ENCODE measurements at regions not wholly inside any gene's neighbourhood (a gene's known extent, or its start where the extent isn't known, plus 50 kb on each side); places are given as distances from the start of the nearest gene placed in this dataset.

DNA sequence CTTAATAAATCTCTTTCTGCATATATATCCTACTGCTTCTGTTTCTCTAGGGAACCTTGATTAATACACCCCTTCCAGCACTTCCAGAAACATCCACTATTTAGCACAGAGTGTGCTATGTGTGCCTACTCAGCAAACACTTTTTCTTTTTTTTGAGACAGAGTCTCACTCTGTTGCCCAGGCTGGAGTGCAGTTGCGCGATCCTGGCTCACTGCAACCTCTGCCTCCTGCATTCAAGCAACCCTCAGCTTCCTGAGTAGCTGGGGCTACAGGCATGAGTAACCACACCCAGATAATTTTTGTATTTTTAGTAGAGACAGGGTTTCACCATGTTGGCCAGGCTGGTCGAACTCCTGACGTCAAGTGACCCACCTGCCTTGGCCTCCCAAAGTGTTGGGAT is 266.9 kb upstream of the DIAPH2 start:
- TF ChIP-seq, protein P1, sequence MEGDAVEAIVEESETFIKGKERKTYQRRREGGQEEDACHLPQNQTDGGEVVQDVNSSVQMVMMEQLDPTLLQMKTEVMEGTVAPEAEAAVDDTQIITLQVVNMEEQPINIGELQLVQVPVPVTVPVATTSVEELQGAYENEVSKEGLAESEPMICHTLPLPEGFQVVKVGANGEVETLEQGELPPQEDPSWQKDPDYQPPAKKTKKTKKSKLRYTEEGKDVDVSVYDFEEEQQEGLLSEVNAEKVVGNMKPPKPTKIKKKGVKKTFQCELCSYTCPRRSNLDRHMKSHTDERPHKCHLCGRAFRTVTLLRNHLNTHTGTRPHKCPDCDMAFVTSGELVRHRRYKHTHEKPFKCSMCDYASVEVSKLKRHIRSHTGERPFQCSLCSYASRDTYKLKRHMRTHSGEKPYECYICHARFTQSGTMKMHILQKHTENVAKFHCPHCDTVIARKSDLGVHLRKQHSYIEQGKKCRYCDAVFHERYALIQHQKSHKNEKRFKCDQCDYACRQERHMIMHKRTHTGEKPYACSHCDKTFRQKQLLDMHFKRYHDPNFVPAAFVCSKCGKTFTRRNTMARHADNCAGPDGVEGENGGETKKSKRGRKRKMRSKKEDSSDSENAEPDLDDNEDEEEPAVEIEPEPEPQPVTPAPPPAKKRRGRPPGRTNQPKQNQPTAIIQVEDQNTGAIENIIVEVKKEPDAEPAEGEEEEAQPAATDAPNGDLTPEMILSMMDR (IDR thresholded peaks at IDR 0.05) = no peak
- no peak for TF ChIP-seq POLR2A (IDR thresholded peaks at IDR 0.05)
- Histone ChIP-seq H3K4me3 (no peak overlapping the region), H3K36me3 (ENCODE audit: low read depth, missing control alignments) (no peaks in the 10 kb centered on the region), H3K27ac (no peak overlapping the region), H3K9me3 (no peaks in the 10 kb centered on the region), H3K27me3 (no peaks in the 10 kb centered on the region), H3K4me1 (no peaks in the 10 kb centered on the region)
- intact Hi-C loops (cut with DNase I; ENCODE audit: low total_unique reads) = no loop called here
- DNase-seq = no peak
- 95 to 96% methylated on average over 2 to 4 of the region's 4 CpGs for WGBS, 2 donors

DNA sequence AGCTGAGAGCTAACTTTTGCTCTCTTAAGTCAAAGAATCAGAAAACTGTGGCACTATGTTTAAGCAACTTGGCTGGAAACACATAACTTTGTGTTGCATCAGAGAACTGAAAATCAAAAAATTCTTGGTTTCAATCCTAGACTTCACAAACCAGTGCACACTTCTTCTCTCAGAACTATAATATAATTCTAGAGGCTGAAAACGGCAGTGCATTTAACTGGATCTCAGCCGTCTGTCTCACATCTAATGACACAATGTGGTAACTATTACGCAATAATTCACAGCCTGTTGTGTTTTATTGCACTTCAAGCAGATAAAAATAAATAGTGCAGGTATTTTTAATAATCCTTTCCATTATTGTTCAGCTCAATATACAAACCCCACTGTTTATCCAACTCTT is 260.6 kb upstream of the DIAPH2 start:
- H3K36me3 ChIP-seq (ENCODE audit: low read depth, missing control alignments) = no peaks in the 10 kb centered on the region
- H3K4me1 ChIP-seq = no peaks in the 10 kb centered on the region
- no peak for DNase-seq
- intact Hi-C loops (cut with DNase I; ENCODE audit: low total_unique reads) = no loop called here
- H3K27me3 ChIP-seq = no peaks in the 10 kb centered on the region
- H3K4me3 ChIP-seq = no peak overlapping the region
- no peak overlapping the region for H3K27ac ChIP-seq
- 91 to 93% methylated on average over 3 of the region's 3 CpGs for WGBS, 2 donors
- TF ChIP-seq POLR2A (IDR thresholded peaks at IDR 0.05) = no peak
- TF ChIP-seq, protein P1 (IDR thresholded peaks at IDR 0.05) = no peak
- no peaks in the 10 kb centered on the region for H3K9me3 ChIP-seq

DNA sequence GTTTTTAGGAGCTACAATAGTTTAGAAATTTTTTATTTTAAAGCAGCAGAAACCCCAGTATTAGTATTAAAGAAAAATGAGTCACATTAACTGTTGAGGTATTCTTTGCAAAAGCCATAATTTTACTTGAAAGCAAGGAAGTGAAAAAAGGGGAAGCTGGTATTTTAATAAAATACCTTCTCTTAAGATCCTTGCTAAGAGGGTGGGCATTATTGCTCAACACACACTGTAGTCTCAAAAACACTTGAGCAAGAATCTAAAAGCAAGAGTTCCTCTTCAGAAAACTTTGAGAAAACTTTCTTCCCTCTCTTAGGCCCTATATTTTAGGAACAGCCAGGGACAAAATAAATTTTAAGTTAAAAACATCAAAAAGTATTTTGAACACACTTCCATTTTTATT is 259.4 kb upstream of the DIAPH2 start:
- Histone ChIP-seq H3K36me3 (ENCODE audit: low read depth, missing control alignments) (no peaks in the 10 kb centered on the region), H3K4me3 (no peak overlapping the region), H3K27me3 (no peaks in the 10 kb centered on the region), H3K9me3 (no peaks in the 10 kb centered on the region), H3K4me1 (no peaks in the 10 kb centered on the region), H3K27ac (no peak overlapping the region)
- intact Hi-C loops (cut with DNase I; ENCODE audit: low total_unique reads) = no loop called here
- DNase-seq = no peak
- TF ChIP-seq, protein P1 (IDR thresholded peaks at IDR 0.05) = no peak
- no peak for TF ChIP-seq POLR2A (IDR thresholded peaks at IDR 0.05)

GRCh38 chrX:96430756-96431455 is 253.7 kb upstream of the DIAPH2 start:
- H3K9me3 ChIP-seq = no peaks in the 10 kb centered on the region
- H3K27ac ChIP-seq = peak overlapping the region in 1 of 2 donors; percentile 45
- H3K4me3 ChIP-seq = no peak overlapping the region
- no peaks in the 10 kb centered on the region for H3K36me3 ChIP-seq (ENCODE audit: low read depth, missing control alignments)
- 21 to 23% methylated on average over 2 of the region's 2 CpGs for WGBS, 2 donors
- intact Hi-C loops (cut with DNase I; ENCODE audit: low total_unique reads) = no loop called here
- no peaks in the 10 kb centered on the region for H3K27me3 ChIP-seq
- no peaks in the 10 kb centered on the region for H3K4me1 ChIP-seq
- TF ChIP-seq, protein P1 (IDR thresholded peaks at IDR 0.05) = no peak
- no peak for TF ChIP-seq POLR2A (IDR thresholded peaks at IDR 0.05)
- DNase-seq = no peak

DNA sequence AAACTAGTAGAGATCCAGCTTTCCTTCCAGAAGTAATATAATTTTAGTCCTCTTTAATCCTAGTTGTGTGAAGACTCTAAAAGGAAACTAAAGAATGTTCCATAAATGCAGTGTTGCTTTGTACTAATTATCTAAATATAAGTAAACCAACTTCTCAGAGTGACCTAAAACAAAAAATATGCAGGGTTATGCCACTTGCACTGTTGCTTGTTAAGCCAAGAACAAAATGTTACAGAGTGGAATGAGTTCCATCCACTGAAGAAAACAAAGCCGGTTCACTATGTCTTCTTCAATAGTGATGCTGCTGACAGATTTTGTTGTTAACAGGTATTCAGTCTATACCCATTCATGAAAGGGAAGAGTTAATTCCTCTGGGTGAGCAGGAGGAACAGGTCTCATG is 252.0 kb upstream of the DIAPH2 start:
- Histone ChIP-seq H3K27ac (peak overlapping the region in 1 of 2 donors; percentile 59), H3K4me3 (no peak overlapping the region), H3K36me3 (ENCODE audit: low read depth, missing control alignments) (no peaks in the 10 kb centered on the region), H3K27me3 (no peaks in the 10 kb centered on the region), H3K4me1 (no peaks in the 10 kb centered on the region), H3K9me3 (no peaks in the 10 kb centered on the region)
- no peak for DNase-seq
- WGBS, 2 donors = 30 to 31% methylated on average over 1 of the region's 1 CpG
- no peak for TF ChIP-seq POLR2A (IDR thresholded peaks at IDR 0.05)
- intact Hi-C loops (cut with DNase I; ENCODE audit: low total_unique reads) = no loop called here

Data from testis (tissue), 2 donors.